ENCODE measurements at regions not wholly inside any gene's neighbourhood (a gene's known extent, or its start where the extent isn't known, plus 50 kb on each side); places are given as distances from the start of the nearest gene placed in this dataset.

DNA sequence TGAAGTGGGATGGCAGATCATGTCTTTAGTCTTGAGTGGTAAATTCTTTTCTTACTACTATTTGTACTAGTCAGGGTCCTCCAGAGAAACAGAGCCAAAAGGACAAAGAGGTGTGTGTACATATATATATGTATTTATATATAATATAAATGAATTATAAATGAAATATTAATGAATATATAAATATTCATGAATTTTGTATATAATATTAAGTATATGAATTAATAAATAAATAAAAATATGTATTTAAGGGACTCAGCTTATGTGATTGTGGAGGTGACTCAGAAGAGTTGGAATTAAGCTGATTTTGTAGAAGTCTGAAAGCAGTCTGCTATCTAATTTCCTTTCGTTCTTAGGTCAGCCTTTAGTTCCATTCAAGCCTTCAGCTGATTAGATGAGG lies 265.3 kb upstream of the MMS22L start:
- TF ChIP-seq, protein P1, sequence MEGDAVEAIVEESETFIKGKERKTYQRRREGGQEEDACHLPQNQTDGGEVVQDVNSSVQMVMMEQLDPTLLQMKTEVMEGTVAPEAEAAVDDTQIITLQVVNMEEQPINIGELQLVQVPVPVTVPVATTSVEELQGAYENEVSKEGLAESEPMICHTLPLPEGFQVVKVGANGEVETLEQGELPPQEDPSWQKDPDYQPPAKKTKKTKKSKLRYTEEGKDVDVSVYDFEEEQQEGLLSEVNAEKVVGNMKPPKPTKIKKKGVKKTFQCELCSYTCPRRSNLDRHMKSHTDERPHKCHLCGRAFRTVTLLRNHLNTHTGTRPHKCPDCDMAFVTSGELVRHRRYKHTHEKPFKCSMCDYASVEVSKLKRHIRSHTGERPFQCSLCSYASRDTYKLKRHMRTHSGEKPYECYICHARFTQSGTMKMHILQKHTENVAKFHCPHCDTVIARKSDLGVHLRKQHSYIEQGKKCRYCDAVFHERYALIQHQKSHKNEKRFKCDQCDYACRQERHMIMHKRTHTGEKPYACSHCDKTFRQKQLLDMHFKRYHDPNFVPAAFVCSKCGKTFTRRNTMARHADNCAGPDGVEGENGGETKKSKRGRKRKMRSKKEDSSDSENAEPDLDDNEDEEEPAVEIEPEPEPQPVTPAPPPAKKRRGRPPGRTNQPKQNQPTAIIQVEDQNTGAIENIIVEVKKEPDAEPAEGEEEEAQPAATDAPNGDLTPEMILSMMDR (IDR thresholded peaks at IDR 0.05) = no peak
- no peak for TF ChIP-seq POLR2A (IDR thresholded peaks at IDR 0.05)
